H1 (cell line): ENCODE measurements at regions not wholly inside any gene's neighbourhood (a gene's known extent, or its start where the extent isn't known, plus 50 kb on each side); places are given as distances from the start of the nearest gene placed in this dataset.

ENCODE experiments used
- GABPA ChIP-seq: IDR thresholded peaks from 2 replicates; pipeline ENCODE4 v1.6.1; 2011; ENCODE audit warnings: mild to moderate bottlenecking, low read length, moderate library complexity, borderline replicate concordance; ENCODE audit not compliant: insufficient read depth
- KDM5A ChIP-seq: fragments of 200-600 bp; IDR thresholded peaks from 2 replicates; pipeline ENCODE4 v1.7.1; 2012; ENCODE audit warnings: mild to moderate bottlenecking, low read length, inconsistent platforms, mixed read lengths
- RNF2 ChIP-seq: fragments of 200-900, 300-1000 bp; sonication (generic); IDR thresholded peaks from 2 replicates; pipeline ENCODE4 v1.7.1; 2016; ENCODE audit warnings: borderline replicate concordance, low read depth, mild to moderate bottlenecking, antibody characterized with exemption, low read length; ENCODE audit not compliant: poor library complexity, severe bottlenecking; ENCODE audit errors: missing control alignments

DNA sequence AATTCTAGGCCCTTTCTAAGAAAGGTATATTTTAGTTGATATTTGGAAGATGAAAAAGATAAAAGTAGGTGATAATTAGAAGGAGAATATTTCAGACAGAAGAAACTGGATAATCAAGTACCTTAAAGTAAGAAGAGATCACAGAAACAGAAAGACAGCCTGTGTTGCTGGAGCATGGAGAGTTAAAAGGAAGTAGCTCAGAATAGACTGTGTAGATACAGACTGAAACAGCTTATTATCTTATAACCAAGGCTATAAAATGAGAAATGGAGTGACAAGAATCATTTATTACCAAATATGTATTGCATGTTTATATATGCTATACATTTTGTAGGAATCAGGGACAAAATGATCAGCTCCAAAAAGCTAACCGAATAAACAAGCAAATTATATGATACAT is 1120.3 kb downstream of the BRINP3 start (continued):
- TF ChIP-seq RNF2, result no peak
- TF ChIP-seq GABPA, result no peak
- no peak for TF ChIP-seq KDM5A
